Transverse colon (tissue), 4 donors: ENCODE measurements at regions not wholly inside any gene's neighbourhood (a gene's known extent, or its start where the extent isn't known, plus 50 kb on each side); places are given as distances from the start of the nearest gene placed in this dataset.

Source experiments
- DNase-seq: peaks from one replicate; pipeline ENCODE4 v3.0.0-alpha.2; 2019
- H3K27ac ChIP-seq, 4 donors: fragments of 200-600 bp; sonication (generic); 2 replicates each; pipeline ENCODE4 v1.5.1; 2016 to 2018; ENCODE audit warnings: inconsistent platforms in 4 of 4
- H3K27me3 ChIP-seq: fragments of 200-600 bp; sonication (generic); 2 replicates; pipeline ENCODE4 v1.5.1; 2017; ENCODE audit warnings: inconsistent platforms
- H3K36me3 ChIP-seq, 4 donors: fragments of 200-600 bp; sonication (generic); 2 replicates each; pipeline ENCODE4 v1.5.1; 2017 to 2019; ENCODE audit warnings: inconsistent platforms in 4 of 4
- H3K4me1 ChIP-seq, 4 donors: fragments of 200-600 bp; sonication (generic); 2 replicates each; pipeline ENCODE4 v1.5.1; 2017 to 2020; ENCODE audit warnings: inconsistent platforms in 4 of 4
- H3K4me3 ChIP-seq, 4 donors: fragments of 200-600 bp; sonication (generic); 1 replicate in 1 of 4; 2 replicates in 3 of 4; pipeline versions ENCODE4 v1.5.1 to v1.6.1; 2017 to 2019; ENCODE audit warnings: inconsistent platforms in 4 of 4
- H3K9me3 ChIP-seq, 2 donors: fragments of 200-600 bp; sonication (generic); 2 replicates each; pipeline ENCODE4 v1.5.1; 2017 to 2019; ENCODE audit warnings: inconsistent platforms in 2 of 2
- CTCF ChIP-seq, 5 experiments: fragments of 200-600 bp in 3 of 5; fragments of 450-650 bp in 2 of 5; sonication (generic) in 3 of 5; IDR thresholded peaks; 1 replicate in 2 of 5; 2 replicates in 3 of 5; pipeline ENCODE4 v1.5.1; 2016 to 2017; ENCODE audit warnings: antibody characterized with exemption in 5 of 5, inconsistent platforms in 3 of 5, mild to moderate bottlenecking in 2 of 5, moderate library complexity in 1 of 5
- EP300 ChIP-seq: sonication (generic); formaldehyde crosslinking; IDR thresholded peaks from one replicate; pipeline ENCODE4 v1.6.1; 2017; ENCODE audit warnings: antibody characterized with exemption, low read depth
- POLR2A ChIP-seq: fragments of 450-650 bp; IDR thresholded peaks from one replicate; pipeline ENCODE4 v1.6.1; 2016; ENCODE audit warnings: antibody characterized with exemption, mild to moderate bottlenecking, moderate library complexity
- POLR2AphosphoS5 ChIP-seq, 3 donors: sonication (generic); formaldehyde crosslinking; IDR thresholded peaks; one replicate each; pipeline ENCODE4 v1.6.1; 2016; ENCODE audit warnings: antibody characterized with exemption in 3 of 3
- WGBS, 2 donors: methylation state at CpG; one replicate each; pipeline ENCODE4 v1.1.5; 2018; ENCODE audit warnings: low coverage in 1 of 2; 5-methylcytosine and 5-hydroxymethylcytosine counted together
- in situ Hi-C, 4 donors: fragments of 200-750 bp; cut with MboI; loops; one replicate each; pipeline versions ENCODE4 v1.15.0 to v1.15.1; 2017; ENCODE audit warnings: low sequenced_read_pairs in 3 of 4, low pct_ligation_motif_present in 1 of 4, low pct_unique_long_range_greater_than_20kb in 1 of 4
- intact Hi-C: fragments of 100-400 bp; cut with DNase I; formaldehyde crosslinking; loops from one replicate; pipeline ENCODE4 v1.15.1; 2023; ENCODE audit warnings: low total_unique reads

DNA sequence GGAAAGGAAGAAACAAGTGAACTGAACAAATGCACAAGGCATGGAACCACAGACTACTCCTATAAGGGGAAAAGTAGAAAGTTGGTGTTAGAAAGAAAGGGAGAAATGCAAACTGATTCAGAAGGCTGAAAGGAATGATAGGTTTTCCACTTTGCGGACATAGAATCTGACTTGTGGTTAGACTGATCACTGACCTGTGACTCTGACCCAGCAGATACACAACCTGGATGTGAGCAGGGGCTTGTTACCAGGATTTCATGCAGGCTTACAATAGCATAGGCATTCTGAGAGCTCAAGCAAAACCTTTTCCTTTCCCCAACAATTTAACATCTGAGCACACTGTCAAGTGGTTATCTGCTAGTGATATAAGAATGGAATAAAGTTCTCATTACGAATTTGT is 237.0 kb upstream of the CDH20 start:
- in situ Hi-C loops, result loop anchor here in 3 of 4 donors (25.0 kb wide), 2 partner anchors 391 to 416 kb away; no protein-coding TSS in a partner anchor
- H3K9me3 ChIP-seq, result no peaks in the 10 kb centered on the region
- intact Hi-C loops, result no loop called here
- no peak overlapping the region for H3K4me3 ChIP-seq
- H3K27ac ChIP-seq, result no peak overlapping the region
- no peaks in the 10 kb centered on the region for H3K27me3 ChIP-seq
- H3K36me3 ChIP-seq, result no peaks in the 10 kb centered on the region
- TF ChIP-seq POLR2AphosphoS5 (IDR thresholded peaks at IDR 0.05) (no peak), CTCF (IDR thresholded peaks at IDR 0.05) (no peak), POLR2A (no peak), EP300 (no peak)
- 57 to 78% methylated on average over 1 to 2 of the region's 2 CpGs for WGBS, 2 donors
- DNase-seq, result no peak
- no peaks in the 10 kb centered on the region for H3K4me1 ChIP-seq

DNA sequence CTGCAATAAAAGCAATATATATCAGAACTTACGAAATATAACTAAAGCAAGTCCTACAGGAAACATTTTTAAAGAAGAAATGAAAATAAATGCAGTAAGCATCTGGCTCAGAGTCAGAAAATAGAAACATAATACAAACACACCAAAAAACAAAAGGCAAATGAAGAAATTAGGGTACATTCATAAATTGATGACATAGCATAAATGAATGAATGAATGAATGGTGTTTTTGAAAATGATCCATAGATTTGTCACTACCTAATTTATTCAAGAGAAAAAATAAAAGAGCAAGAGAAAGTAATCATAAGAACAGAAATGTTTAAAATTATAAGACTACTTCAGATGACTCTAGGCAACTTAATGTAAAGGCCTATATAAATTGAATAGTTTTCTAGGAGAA is 226.1 kb upstream of the CDH20 start:
- TF ChIP-seq EP300 (no peak), POLR2AphosphoS5 (IDR thresholded peaks at IDR 0.05) (no peak), CTCF (IDR thresholded peaks at IDR 0.05) (no peak), POLR2A (no peak)
- Histone ChIP-seq H3K36me3 (no peaks in the 10 kb centered on the region), H3K4me3 (no peak overlapping the region), H3K4me1 (no peaks in the 10 kb centered on the region), H3K9me3 (no peaks in the 10 kb centered on the region), H3K27me3 (no peaks in the 10 kb centered on the region), H3K27ac (no peak overlapping the region)
- 62 to 67% methylated on average over 1 of the region's 1 CpG for WGBS, 2 donors
- DNase-seq, result no peak
- intact Hi-C loops (no loop called here), in situ Hi-C loops (no loop called here)

DNA sequence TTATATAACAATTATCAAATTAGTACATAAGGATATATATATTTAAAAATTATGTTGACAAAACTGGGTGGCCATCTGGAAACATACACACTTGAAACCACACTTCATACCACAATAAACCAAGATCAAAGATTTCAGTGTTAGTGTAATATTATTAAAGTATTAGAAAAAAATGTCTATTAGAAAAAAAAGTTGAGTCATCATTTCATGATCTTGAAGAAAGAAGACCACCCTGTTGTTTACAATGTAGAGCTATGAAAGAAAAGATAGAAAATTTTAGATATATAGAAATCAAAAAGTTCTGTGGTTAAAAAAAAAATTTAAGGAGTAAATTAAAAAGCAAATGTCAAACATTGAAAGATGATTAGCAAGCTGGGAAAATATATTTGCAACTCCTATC is 224.5 kb upstream of the CDH20 start:
- no peak for DNase-seq
- in situ Hi-C loops, result no loop called here
- TF ChIP-seq CTCF (IDR thresholded peaks at IDR 0.05), result no peak

GRCh38 chr18:61123309-61123708 is 209.9 kb upstream of the CDH20 start:
- Histone ChIP-seq H3K9me3 (no peaks in the 10 kb centered on the region), H3K27ac (no peak overlapping the region), H3K4me1 (no peaks in the 10 kb centered on the region), H3K36me3 (no peaks in the 10 kb centered on the region), H3K27me3 (no peaks in the 10 kb centered on the region), H3K4me3 (no peak overlapping the region)
- DNase-seq, result no peak
- 80 to 84% methylated on average over 2 of the region's 2 CpGs for WGBS, 2 donors
- intact Hi-C loops (no loop called here), in situ Hi-C loops (no loop called here)
- TF ChIP-seq EP300, result no peak
- no peak for TF ChIP-seq POLR2AphosphoS5 (IDR thresholded peaks at IDR 0.05)
- TF ChIP-seq POLR2A, result no peak
- TF ChIP-seq CTCF (IDR thresholded peaks at IDR 0.05), result no peak

More for the DNA sequence above, 224.5 kb upstream of the CDH20 start:
- Histone ChIP-seq H3K27ac (no peak overlapping the region), H3K36me3 (no peaks in the 10 kb centered on the region), H3K4me1 (no peaks in the 10 kb centered on the region), H3K27me3 (no peaks in the 10 kb centered on the region), H3K9me3 (no peaks in the 10 kb centered on the region), H3K4me3 (no peak overlapping the region)
- intact Hi-C loops, result no loop called here
